Right lobe of liver (tissue), 4 donors: ENCODE measurements at regions not wholly inside any gene's neighbourhood (a gene's known extent, or its start where the extent isn't known, plus 50 kb on each side); places are given as distances from the start of the nearest gene placed in this dataset.

ENCODE experiments used
- CTCF ChIP-seq, 4 donors: fragments of 200-600 bp in 3 of 4; fragments of 450-650 bp in 1 of 4; IDR thresholded peaks; one replicate each; pipeline versions ENCODE4 v1.5.1 to v1.8.0; 2016 to 2022; ENCODE audit warnings: antibody characterized with exemption in 4 of 4, mild to moderate bottlenecking in 2 of 4
- POLR2A ChIP-seq: fragments of 450-650 bp; IDR thresholded peaks from one replicate; pipeline ENCODE4 v1.6.1; 2017; ENCODE audit warnings: antibody characterized with exemption, mild to moderate bottlenecking
- donor health status: DM: no; HTN: no; CAD: no.
- donor health status: DM: no; HTN: no; CAD: no.
- donor health status: DM: no; HTN: yes; CAD: no.

GRCh38 chr5:73318308-73318719, 130.3 kb downstream of the FOXD1 start:
- TF ChIP-seq CTCF (IDR thresholded peaks at IDR 0.05) (no peak), POLR2A (no peak)
